ENCODE measurements at regions not wholly inside any gene's neighbourhood (a gene's known extent, or its start where the extent isn't known, plus 50 kb on each side); places are given as distances from the start of the nearest gene placed in this dataset.
"Not testable (repeated sequence)": the region's sequence is repeated elsewhere in the genome, so short reads cannot be mapped to it uniquely, and the experiment has no call there.

GRCh38 chr1:30517241-30517640, 206.1 kb downstream of the MATN1 start:
- not testable (repeated sequence) for DNase-seq (ENCODE audit: extremely low read depth in 1 of 2, low read depth in 1 of 2)

GRCh38 chr1:30516485-30516858, 206.9 kb downstream of the MATN1 start:
- DNase-seq (ENCODE audit: extremely low read depth in 1 of 2, low read depth in 1 of 2), result no peak

GRCh38 chr1:30515755-30516484, 207.5 kb downstream of the MATN1 start:
- DNase-seq (ENCODE audit: extremely low read depth in 1 of 2, low read depth in 1 of 2), result no peak

GRCh38 chr1:30514945-30515344, 208.4 kb downstream of the MATN1 start:
- no peak for DNase-seq (ENCODE audit: extremely low read depth in 1 of 2, low read depth in 1 of 2)

- no peak for DNase-seq (ENCODE audit: extremely low read depth in 1 of 2, low read depth in 1 of 2)
These were observed 209.2 kb downstream of the MATN1 start for GRCh38 chr1:30514137-30514654.

- no peak for DNase-seq (ENCODE audit: extremely low read depth in 1 of 2, low read depth in 1 of 2)
These were observed 209.8 kb downstream of the MATN1 start for GRCh38 chr1:30513396-30514136.

- DNase-seq (ENCODE audit: extremely low read depth in 1 of 2, low read depth in 1 of 2), result no peak
These were observed 210.5 kb downstream of the MATN1 start for GRCh38 chr1:30512914-30513265.

- no peak for DNase-seq (ENCODE audit: extremely low read depth in 1 of 2, low read depth in 1 of 2)
These were observed 211.1 kb downstream of the MATN1 start for GRCh38 chr1:30511991-30512913.

- no peak for DNase-seq (ENCODE audit: extremely low read depth in 1 of 2, low read depth in 1 of 2)
These were observed 211.8 kb downstream of the MATN1 start for GRCh38 chr1:30511563-30511962.

- DNase-seq (ENCODE audit: extremely low read depth in 1 of 2, low read depth in 1 of 2), result no peak
These were observed 212.3 kb downstream of the MATN1 start for GRCh38 chr1:30511106-30511505.

- DNase-seq (ENCODE audit: extremely low read depth in 1 of 2, low read depth in 1 of 2), result no peak
These were observed 213.7 kb downstream of the MATN1 start for GRCh38 chr1:30509670-30510069.

GRCh38 chr1:30508611-30509010, 214.8 kb downstream of the MATN1 start:
- DNase-seq (ENCODE audit: extremely low read depth in 1 of 2, low read depth in 1 of 2), result no peak

GRCh38 chr1:30508175-30508448, 215.3 kb downstream of the MATN1 start:
- no peak for DNase-seq (ENCODE audit: extremely low read depth in 1 of 2, low read depth in 1 of 2)

- DNase-seq (ENCODE audit: extremely low read depth in 1 of 2, low read depth in 1 of 2), result no peak
These were observed 215.8 kb downstream of the MATN1 start for GRCh38 chr1:30507401-30508174.

GRCh38 chr1:30507016-30507312, 216.4 kb downstream of the MATN1 start:
- no peak for DNase-seq (ENCODE audit: extremely low read depth in 1 of 2, low read depth in 1 of 2)

- DNase-seq (ENCODE audit: extremely low read depth in 1 of 2, low read depth in 1 of 2), result no peak
These were observed 216.9 kb downstream of the MATN1 start for GRCh38 chr1:30506291-30507015.

- DNase-seq (ENCODE audit: extremely low read depth in 1 of 2, low read depth in 1 of 2), result no peak
These were observed 217.5 kb downstream of the MATN1 start for GRCh38 chr1:30505853-30506252.

- no peak for DNase-seq (ENCODE audit: extremely low read depth in 1 of 2, low read depth in 1 of 2)
These were observed 230.9 kb downstream of the MATN1 start for GRCh38 chr1:30492451-30492850.

- no peak for DNase-seq (ENCODE audit: extremely low read depth in 1 of 2, low read depth in 1 of 2)
These were observed 231.6 kb downstream of the MATN1 start for GRCh38 chr1:30491831-30492230.

- DNase-seq (ENCODE audit: extremely low read depth in 1 of 2, low read depth in 1 of 2), result no peak
These were observed 232.8 kb downstream of the MATN1 start for GRCh38 chr1:30490554-30491053.
